Liver (tissue), 8 donors: ENCODE measurements at regions not wholly inside any gene's neighbourhood (a gene's known extent, or its start where the extent isn't known, plus 50 kb on each side); places are given as distances from the start of the nearest gene placed in this dataset.

ENCODE experiments used
- DNase-seq: peaks from one replicate; pipeline ENCODE4 v3.0.0-alpha.2; 2017; ENCODE audit warnings: low spot score
- H3K27ac ChIP-seq, 2 donors: one replicate each; pipeline ENCODE4 v1.7.0; 2013; ENCODE audit warnings: inconsistent platforms in 2 of 2, low read length in 2 of 2, control low read depth in 1 of 2, low read depth in 1 of 2, mild to moderate bottlenecking in 1 of 2
- H3K27me3 ChIP-seq, 4 donors: one replicate each; pipeline versions ENCODE4 v1.6.1 to v1.7.0; 2013; ENCODE audit warnings: low read length in 3 of 4, inconsistent platforms in 1 of 4, mild to moderate bottlenecking in 1 of 4, moderate library complexity in 1 of 4; ENCODE audit not compliant: control insufficient read depth in 4 of 4, insufficient read depth in 4 of 4
- H3K36me3 ChIP-seq, 4 donors: one replicate each; pipeline versions ENCODE4 v1.6.1 to v1.7.0; 2013; ENCODE audit warnings: low read length in 3 of 4, mild to moderate bottlenecking in 3 of 4, low read depth in 1 of 4, moderate library complexity in 1 of 4; ENCODE audit not compliant: control insufficient read depth in 4 of 4, insufficient read depth in 3 of 4
- H3K4me1 ChIP-seq, 4 donors: one replicate each; pipeline versions ENCODE4 v1.6.1 to v1.7.0; 2013; ENCODE audit warnings: low read length in 3 of 4, mild to moderate bottlenecking in 3 of 4, moderate library complexity in 1 of 4; ENCODE audit not compliant: control insufficient read depth in 4 of 4, insufficient read depth in 4 of 4
- H3K4me3 ChIP-seq, 3 donors: one replicate each; pipeline versions ENCODE4 v1.6.1 to v1.7.0; 2013; ENCODE audit warnings: low read length in 3 of 3, control low read depth in 1 of 3, low read depth in 1 of 3, mild to moderate bottlenecking in 1 of 3
- H3K9ac ChIP-seq, 2 donors: one replicate each; pipeline ENCODE4 v1.7.0; 2013; ENCODE audit warnings: low read length in 2 of 2, mild to moderate bottlenecking in 2 of 2, moderate library complexity in 2 of 2, control low read depth in 1 of 2, low read depth in 1 of 2
- H3K9me3 ChIP-seq, 4 donors: one replicate each; pipeline versions ENCODE4 v1.6.1 to v1.7.0; 2013; ENCODE audit warnings: low read length in 3 of 4; ENCODE audit not compliant: control insufficient read depth in 4 of 4
- EGR1 ChIP-seq, 2 donors: IDR thresholded peaks; 2 replicates each; pipeline ENCODE4 v1.6.1; 2016 to 2018; ENCODE audit warnings: antibody characterized with exemption in 2 of 2, low read depth in 2 of 2
- FOXA1 ChIP-seq: IDR thresholded peaks from 2 replicates; pipeline ENCODE4 v1.6.1; 2016; ENCODE audit warnings: antibody characterized with exemption
- FOXA2 ChIP-seq: IDR thresholded peaks from 2 replicates; pipeline ENCODE4 v1.6.1; 2016; ENCODE audit warnings: antibody characterized with exemption
- GABPA ChIP-seq, 2 donors: IDR thresholded peaks in 1 of 2; conservative IDR thresholded peaks in 1 of 2; 2 replicates each; pipeline ENCODE4 v1.6.1; 2016; ENCODE audit warnings: antibody characterized with exemption in 2 of 2, mild to moderate bottlenecking in 1 of 2, moderate library complexity in 1 of 2
- HNF4A ChIP-seq, 2 donors: conservative IDR thresholded peaks; 2 replicates each; pipeline ENCODE4 v1.6.1; 2016; ENCODE audit warnings: antibody characterized with exemption in 2 of 2, mild to moderate bottlenecking in 2 of 2
- HNF4G ChIP-seq: IDR thresholded peaks from 2 replicates; pipeline ENCODE4 v1.6.1; 2016; ENCODE audit warnings: antibody characterized with exemption
- NR2F2 ChIP-seq: IDR thresholded peaks from 2 replicates; pipeline ENCODE4 v1.6.1; 2016; ENCODE audit warnings: antibody characterized with exemption
- RAD21 ChIP-seq, 2 donors: IDR thresholded peaks; 2 replicates each; pipeline ENCODE4 v1.6.1; 2016; ENCODE audit warnings: antibody characterized with exemption in 2 of 2, mild to moderate bottlenecking in 2 of 2
- SP1 ChIP-seq: IDR thresholded peaks from 2 replicates; pipeline ENCODE4 v1.6.1; 2018; ENCODE audit warnings: antibody characterized with exemption, mild to moderate bottlenecking
- TAF1 ChIP-seq: conservative IDR thresholded peaks from 2 replicates; pipeline ENCODE4 v1.6.1; 2016; ENCODE audit warnings: antibody characterized with exemption, mild to moderate bottlenecking
- YY1 ChIP-seq: IDR thresholded peaks from 2 replicates; pipeline ENCODE4 v1.6.1; 2016; ENCODE audit warnings: antibody characterized with exemption, mild to moderate bottlenecking
- WGBS: extraction: QIAGEN DNeasy Blood & Tissue Kit; methylation state at CpG from one replicate; pipeline ENCODE4 v1.1.7; 2013; 5-methylcytosine and 5-hydroxymethylcytosine counted together
- TF ChIP-seq, protein P1 (sequence below): fragments of 150-350 bp; IDR thresholded peaks from 2 replicates; pipeline ENCODE4 v1.5.1; 2017; ENCODE audit warnings: improper control_type of control experiment, low read depth, low read length; ENCODE audit not compliant: missing input control
- TF ChIP-seq, protein P2 (sequence below): IDR thresholded peaks from 2 replicates; pipeline ENCODE4 v1.6.1; 2016; ENCODE audit warnings: antibody characterized with exemption
- TF ChIP-seq, protein P3 (sequence below): IDR thresholded peaks from 2 replicates; pipeline ENCODE4 v1.6.1; 2016; ENCODE audit warnings: antibody characterized with exemption
- TF ChIP-seq, protein P4 (sequence below): IDR thresholded peaks from 2 replicates; pipeline ENCODE4 v1.6.1; 2016; ENCODE audit warnings: antibody characterized with exemption
- TF ChIP-seq, protein P5 (sequence below): IDR thresholded peaks from 2 replicates; pipeline ENCODE4 v1.6.1; 2016; ENCODE audit warnings: antibody characterized with exemption, mild to moderate bottlenecking
- donor health status: healthy.
- donor health status: healthy.
- donor health status: healthy.
- donor health status: healthy.
- donor health status: healthy.

DNA sequence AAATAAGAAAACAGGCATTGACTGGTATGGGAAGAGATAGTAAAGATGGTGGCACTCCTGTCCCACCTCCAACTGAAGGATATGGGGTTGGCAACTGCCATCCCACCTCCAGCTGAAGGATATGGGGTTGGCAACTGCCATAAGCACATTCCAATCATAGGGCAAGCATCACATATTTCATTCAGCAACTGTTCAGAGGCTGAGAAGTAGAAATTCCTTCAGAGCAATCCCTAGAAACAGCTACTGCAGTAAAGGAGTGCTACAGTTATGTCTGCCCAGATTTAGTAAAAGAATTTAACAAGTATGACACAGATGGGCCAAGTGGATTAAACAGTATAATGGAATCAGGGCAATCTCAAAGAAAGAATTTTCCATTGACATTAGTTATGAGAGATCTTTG lies 156.8 kb downstream of the IMPG2 start:
- DNase-seq, result no peak
- no peaks in the 10 kb centered on the region for H3K9me3 ChIP-seq
- TF ChIP-seq, protein P1, sequence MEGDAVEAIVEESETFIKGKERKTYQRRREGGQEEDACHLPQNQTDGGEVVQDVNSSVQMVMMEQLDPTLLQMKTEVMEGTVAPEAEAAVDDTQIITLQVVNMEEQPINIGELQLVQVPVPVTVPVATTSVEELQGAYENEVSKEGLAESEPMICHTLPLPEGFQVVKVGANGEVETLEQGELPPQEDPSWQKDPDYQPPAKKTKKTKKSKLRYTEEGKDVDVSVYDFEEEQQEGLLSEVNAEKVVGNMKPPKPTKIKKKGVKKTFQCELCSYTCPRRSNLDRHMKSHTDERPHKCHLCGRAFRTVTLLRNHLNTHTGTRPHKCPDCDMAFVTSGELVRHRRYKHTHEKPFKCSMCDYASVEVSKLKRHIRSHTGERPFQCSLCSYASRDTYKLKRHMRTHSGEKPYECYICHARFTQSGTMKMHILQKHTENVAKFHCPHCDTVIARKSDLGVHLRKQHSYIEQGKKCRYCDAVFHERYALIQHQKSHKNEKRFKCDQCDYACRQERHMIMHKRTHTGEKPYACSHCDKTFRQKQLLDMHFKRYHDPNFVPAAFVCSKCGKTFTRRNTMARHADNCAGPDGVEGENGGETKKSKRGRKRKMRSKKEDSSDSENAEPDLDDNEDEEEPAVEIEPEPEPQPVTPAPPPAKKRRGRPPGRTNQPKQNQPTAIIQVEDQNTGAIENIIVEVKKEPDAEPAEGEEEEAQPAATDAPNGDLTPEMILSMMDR, result no peak
- TF ChIP-seq TAF1, result no peak
- TF ChIP-seq, protein P2, sequence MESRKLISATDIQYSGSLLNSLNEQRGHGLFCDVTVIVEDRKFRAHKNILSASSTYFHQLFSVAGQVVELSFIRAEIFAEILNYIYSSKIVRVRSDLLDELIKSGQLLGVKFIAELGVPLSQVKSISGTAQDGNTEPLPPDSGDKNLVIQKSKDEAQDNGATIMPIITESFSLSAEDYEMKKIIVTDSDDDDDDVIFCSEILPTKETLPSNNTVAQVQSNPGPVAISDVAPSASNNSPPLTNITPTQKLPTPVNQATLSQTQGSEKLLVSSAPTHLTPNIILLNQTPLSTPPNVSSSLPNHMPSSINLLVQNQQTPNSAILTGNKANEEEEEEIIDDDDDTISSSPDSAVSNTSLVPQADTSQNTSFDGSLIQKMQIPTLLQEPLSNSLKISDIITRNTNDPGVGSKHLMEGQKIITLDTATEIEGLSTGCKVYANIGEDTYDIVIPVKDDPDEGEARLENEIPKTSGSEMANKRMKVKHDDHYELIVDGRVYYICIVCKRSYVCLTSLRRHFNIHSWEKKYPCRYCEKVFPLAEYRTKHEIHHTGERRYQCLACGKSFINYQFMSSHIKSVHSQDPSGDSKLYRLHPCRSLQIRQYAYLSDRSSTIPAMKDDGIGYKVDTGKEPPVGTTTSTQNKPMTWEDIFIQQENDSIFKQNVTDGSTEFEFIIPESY, result no peak
- H3K36me3 ChIP-seq, result no peaks in the 10 kb centered on the region
- no peak overlapping the region for H3K4me3 ChIP-seq
- H3K27ac ChIP-seq, result no peak overlapping the region
- H3K27me3 ChIP-seq, result no peaks in the 10 kb centered on the region
- H3K9ac ChIP-seq, result no peak overlapping the region
- no peaks in the 10 kb centered on the region for H3K4me1 ChIP-seq

DNA sequence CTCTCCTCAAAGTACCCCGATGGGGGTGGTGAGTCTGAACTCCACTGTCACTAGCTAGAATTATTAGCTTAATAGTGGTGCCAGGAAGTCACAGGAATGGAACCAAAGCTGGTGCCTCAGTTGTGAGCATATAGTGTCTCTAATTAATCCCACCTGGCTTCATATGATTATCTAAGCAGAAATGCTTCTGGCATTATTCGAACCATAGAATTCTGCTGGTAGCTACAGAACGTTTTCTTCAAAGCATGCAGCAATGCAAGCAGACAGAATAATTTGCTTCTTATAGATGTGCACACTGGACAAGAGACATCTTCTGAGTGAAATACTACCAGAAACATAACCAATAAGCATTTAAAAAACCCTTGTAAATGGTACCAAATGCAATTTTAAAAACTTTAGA lies 160.9 kb downstream of the IMPG2 start:
- no peak overlapping the region for H3K4me3 ChIP-seq
- WGBS, result 77% methylated on average over 3 of the region's 3 CpGs
- H3K9ac ChIP-seq, result no peak overlapping the region
- H3K4me1 ChIP-seq, result no peaks in the 10 kb centered on the region
- no peaks in the 10 kb centered on the region for H3K27me3 ChIP-seq
- no peak for DNase-seq
- H3K27ac ChIP-seq, result no peak overlapping the region
- TF ChIP-seq EGR1 (IDR thresholded peaks at IDR 0.05; ENCODE audit: low read depth in 2 of 2) (no peak), FOXA2 (no peak), HNF4G (no peak)
- no peaks in the 10 kb centered on the region for H3K36me3 ChIP-seq
- no peaks in the 10 kb centered on the region for H3K9me3 ChIP-seq

DNA sequence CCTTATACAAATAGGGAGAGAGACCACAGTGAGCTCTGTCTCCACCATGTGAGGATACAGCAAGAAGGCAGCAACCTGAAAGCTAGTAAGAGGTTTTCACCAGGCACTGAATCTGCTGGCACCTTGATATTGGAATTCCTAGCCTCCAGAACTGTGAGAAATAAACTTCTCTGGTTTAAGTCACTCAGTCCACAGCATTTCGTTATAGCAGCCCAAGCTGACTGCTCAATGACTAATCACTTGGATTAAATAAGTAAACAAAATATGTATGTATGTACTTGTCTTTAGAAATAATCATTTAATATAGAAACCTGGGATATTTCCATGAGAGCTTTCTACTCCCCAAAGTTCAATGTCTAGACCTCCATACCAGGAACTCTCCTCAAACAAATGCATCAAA lies 162.0 kb downstream of the IMPG2 start:
- Histone ChIP-seq H3K27ac (no peak overlapping the region), H3K4me1 (no peaks in the 10 kb centered on the region), H3K9ac (no peak overlapping the region), H3K36me3 (no peaks in the 10 kb centered on the region), H3K9me3 (no peaks in the 10 kb centered on the region), H3K4me3 (no peak overlapping the region), H3K27me3 (no peaks in the 10 kb centered on the region)
- no peak for DNase-seq
- 32% methylated on average over 1 of the region's 1 CpG for WGBS
- no peak for TF ChIP-seq HNF4A (conservative IDR thresholded peaks at IDR 0.05)
- no peak for TF ChIP-seq TAF1
- TF ChIP-seq YY1, result no peak
- TF ChIP-seq, protein P3, sequence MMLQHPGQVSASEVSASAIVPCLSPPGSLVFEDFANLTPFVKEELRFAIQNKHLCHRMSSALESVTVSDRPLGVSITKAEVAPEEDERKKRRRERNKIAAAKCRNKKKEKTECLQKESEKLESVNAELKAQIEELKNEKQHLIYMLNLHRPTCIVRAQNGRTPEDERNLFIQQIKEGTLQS, result no peak
- TF ChIP-seq FOXA1, result no peak
- TF ChIP-seq SP1, result no peak
- TF ChIP-seq FOXA2, result no peak
- TF ChIP-seq HNF4G, result no peak
- TF ChIP-seq RAD21 (IDR thresholded peaks at IDR 0.05), result no peak
- TF ChIP-seq, protein P1, result no peak
- TF ChIP-seq NR2F2, result no peak
- TF ChIP-seq GABPA (IDR thresholded peaks at IDR 0.05 in 1 of 2, conservative IDR thresholded peaks at IDR 0.05 in 1 of 2), result no peak
- TF ChIP-seq, protein P4, sequence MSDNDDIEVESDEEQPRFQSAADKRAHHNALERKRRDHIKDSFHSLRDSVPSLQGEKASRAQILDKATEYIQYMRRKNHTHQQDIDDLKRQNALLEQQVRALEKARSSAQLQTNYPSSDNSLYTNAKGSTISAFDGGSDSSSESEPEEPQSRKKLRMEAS, result no peak
- TF ChIP-seq, protein P5, sequence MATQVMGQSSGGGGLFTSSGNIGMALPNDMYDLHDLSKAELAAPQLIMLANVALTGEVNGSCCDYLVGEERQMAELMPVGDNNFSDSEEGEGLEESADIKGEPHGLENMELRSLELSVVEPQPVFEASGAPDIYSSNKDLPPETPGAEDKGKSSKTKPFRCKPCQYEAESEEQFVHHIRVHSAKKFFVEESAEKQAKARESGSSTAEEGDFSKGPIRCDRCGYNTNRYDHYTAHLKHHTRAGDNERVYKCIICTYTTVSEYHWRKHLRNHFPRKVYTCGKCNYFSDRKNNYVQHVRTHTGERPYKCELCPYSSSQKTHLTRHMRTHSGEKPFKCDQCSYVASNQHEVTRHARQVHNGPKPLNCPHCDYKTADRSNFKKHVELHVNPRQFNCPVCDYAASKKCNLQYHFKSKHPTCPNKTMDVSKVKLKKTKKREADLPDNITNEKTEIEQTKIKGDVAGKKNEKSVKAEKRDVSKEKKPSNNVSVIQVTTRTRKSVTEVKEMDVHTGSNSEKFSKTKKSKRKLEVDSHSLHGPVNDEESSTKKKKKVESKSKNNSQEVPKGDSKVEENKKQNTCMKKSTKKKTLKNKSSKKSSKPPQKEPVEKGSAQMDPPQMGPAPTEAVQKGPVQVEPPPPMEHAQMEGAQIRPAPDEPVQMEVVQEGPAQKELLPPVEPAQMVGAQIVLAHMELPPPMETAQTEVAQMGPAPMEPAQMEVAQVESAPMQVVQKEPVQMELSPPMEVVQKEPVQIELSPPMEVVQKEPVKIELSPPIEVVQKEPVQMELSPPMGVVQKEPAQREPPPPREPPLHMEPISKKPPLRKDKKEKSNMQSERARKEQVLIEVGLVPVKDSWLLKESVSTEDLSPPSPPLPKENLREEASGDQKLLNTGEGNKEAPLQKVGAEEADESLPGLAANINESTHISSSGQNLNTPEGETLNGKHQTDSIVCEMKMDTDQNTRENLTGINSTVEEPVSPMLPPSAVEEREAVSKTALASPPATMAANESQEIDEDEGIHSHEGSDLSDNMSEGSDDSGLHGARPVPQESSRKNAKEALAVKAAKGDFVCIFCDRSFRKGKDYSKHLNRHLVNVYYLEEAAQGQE, result no peak
- TF ChIP-seq, protein P2, result no peak
- TF ChIP-seq EGR1 (IDR thresholded peaks at IDR 0.05; ENCODE audit: low read depth in 2 of 2), result no peak
